Spinal cord (tissue), 9 donors: ENCODE measurements at regions not wholly inside any gene's neighbourhood (a gene's known extent, or its start where the extent isn't known, plus 50 kb on each side); places are given as distances from the start of the nearest gene placed in this dataset.

Source experiments
- DNase-seq, 6 donors: peaks; one replicate each; pipeline versions ENCODE4 v3.0.0 to v3.0.0-alpha.2; 2013 to 2015; ENCODE audit warnings: low spot score in 6 of 6, low read depth in 4 of 6
- H3K27ac ChIP-seq: one replicate; pipeline ENCODE4 v1.5.1; 2013; ENCODE audit warnings: low read depth, low read length, control low read depth
- H3K27me3 ChIP-seq: one replicate; pipeline ENCODE4 v1.6.1; 2013; ENCODE audit warnings: low read length; ENCODE audit not compliant: control insufficient read depth, insufficient read depth
- H3K36me3 ChIP-seq: one replicate; pipeline ENCODE4 v1.6.1; 2013; ENCODE audit warnings: low read length; ENCODE audit not compliant: control insufficient read depth, insufficient read depth
- H3K4me1 ChIP-seq: one replicate; pipeline ENCODE4 v1.6.1; 2013; ENCODE audit warnings: low read length; ENCODE audit not compliant: control insufficient read depth, insufficient read depth
- H3K4me3 ChIP-seq: one replicate; pipeline ENCODE4 v1.5.1; 2013; ENCODE audit warnings: low read depth, low read length, control low read depth
- H3K9me3 ChIP-seq: one replicate; pipeline ENCODE4 v1.6.1; 2013; ENCODE audit warnings: low read length; ENCODE audit not compliant: control insufficient read depth, insufficient read depth
- WGBS: methylation state at CpG from one replicate; pipeline ENCODE4 v1.1.5; 2013; ENCODE audit warnings: missing lambda C conversion rate; ENCODE audit not compliant: insufficient coverage; 5-methylcytosine and 5-hydroxymethylcytosine counted together
- donor health status: healthy.

GRCh38 chr18:22846697-22847096, 86.4 kb upstream of the RBBP8 start:
- Histone ChIP-seq H3K9me3 (no peaks in the 10 kb centered on the region), H3K4me3 (no peak overlapping the region), H3K27me3 (no peaks in the 10 kb centered on the region), H3K4me1 (no peaks in the 10 kb centered on the region), H3K27ac (no peak overlapping the region), H3K36me3 (no peaks in the 10 kb centered on the region)
- DNase-seq: no peak

GRCh38 chr18:22847392-22847791, 85.7 kb upstream of the RBBP8 start:
- Histone ChIP-seq H3K27me3 (no peaks in the 10 kb centered on the region), H3K27ac (no peak overlapping the region), H3K36me3 (no peaks in the 10 kb centered on the region), H3K4me3 (no peak overlapping the region), H3K9me3 (no peaks in the 10 kb centered on the region), H3K4me1 (no peaks in the 10 kb centered on the region)
- DNase-seq: no peak

- no CpG with 5 or more reads among the region's 1 CpG for WGBS
- Histone ChIP-seq H3K36me3 (no peaks in the 10 kb centered on the region), H3K27ac (no peak overlapping the region), H3K4me3 (no peak overlapping the region), H3K27me3 (no peaks in the 10 kb centered on the region), H3K4me1 (no peaks in the 10 kb centered on the region), H3K9me3 (no peaks in the 10 kb centered on the region)
- DNase-seq: no peak
These were observed 85.2 kb upstream of the RBBP8 start for GRCh38 chr18:22847867-22848451.

- H3K27me3 ChIP-seq: no peaks in the 10 kb centered on the region
- no peaks in the 10 kb centered on the region for H3K4me1 ChIP-seq
- H3K27ac ChIP-seq: no peak overlapping the region
- no peak overlapping the region for H3K4me3 ChIP-seq
- H3K9me3 ChIP-seq: no peaks in the 10 kb centered on the region
- WGBS: no CpG with 5 or more reads among the region's 1 CpG
- DNase-seq: no peak
- no peaks in the 10 kb centered on the region for H3K36me3 ChIP-seq
These were observed 84.5 kb upstream of the RBBP8 start for GRCh38 chr18:22848615-22849014.

- Histone ChIP-seq H3K27me3 (no peaks in the 10 kb centered on the region), H3K27ac (no peak overlapping the region), H3K36me3 (no peaks in the 10 kb centered on the region), H3K9me3 (no peaks in the 10 kb centered on the region), H3K4me3 (no peak overlapping the region), H3K4me1 (no peaks in the 10 kb centered on the region)
- no peak for DNase-seq
- WGBS: 33% methylated on average over 1 of the region's 2 CpGs
These were observed 76.3 kb upstream of the RBBP8 start for GRCh38 chr18:22856870-22857269.

- no peaks in the 10 kb centered on the region for H3K36me3 ChIP-seq
- H3K4me3 ChIP-seq: no peak overlapping the region
- DNase-seq: no peak
- no peaks in the 10 kb centered on the region for H3K4me1 ChIP-seq
- no CpG with 5 or more reads among the region's 1 CpG for WGBS
- H3K27me3 ChIP-seq: no peaks in the 10 kb centered on the region
- H3K9me3 ChIP-seq: no peaks in the 10 kb centered on the region
- no peak overlapping the region for H3K27ac ChIP-seq
These were observed 75.0 kb upstream of the RBBP8 start for GRCh38 chr18:22858121-22858520.

GRCh38 chr18:22860807-22861206, 72.3 kb upstream of the RBBP8 start:
- H3K36me3 ChIP-seq: no peaks in the 10 kb centered on the region
- no peak overlapping the region for H3K27ac ChIP-seq
- no peaks in the 10 kb centered on the region for H3K4me1 ChIP-seq
- no peaks in the 10 kb centered on the region for H3K27me3 ChIP-seq
- H3K9me3 ChIP-seq: no peaks in the 10 kb centered on the region
- WGBS: no CpG with 5 or more reads among the region's 3 CpGs
- no peak overlapping the region for H3K4me3 ChIP-seq
- no peak for DNase-seq

- H3K4me3 ChIP-seq: no peak overlapping the region
- DNase-seq: no peak
- no peaks in the 10 kb centered on the region for H3K9me3 ChIP-seq
- H3K27me3 ChIP-seq: no peaks in the 10 kb centered on the region
- no peaks in the 10 kb centered on the region for H3K36me3 ChIP-seq
- WGBS: 70% methylated on average over 2 of the region's 7 CpGs
- H3K27ac ChIP-seq: no peak overlapping the region
- H3K4me1 ChIP-seq: no peaks in the 10 kb centered on the region
These were observed 67.6 kb upstream of the RBBP8 start for GRCh38 chr18:22865354-22866116.

- WGBS: 64% methylated on average over 1 of the region's 1 CpG
- H3K4me1 ChIP-seq: no peaks in the 10 kb centered on the region
- no peak overlapping the region for H3K27ac ChIP-seq
These were observed 64.3 kb upstream of the RBBP8 start for GRCh38 chr18:22868831-22869230.

GRCh38 chr18:22871809-22872525, 61.2 kb upstream of the RBBP8 start:
- Histone ChIP-seq H3K27ac (no peak overlapping the region), H3K4me1 (no peaks in the 10 kb centered on the region), H3K36me3 (no peaks in the 10 kb centered on the region), H3K4me3 (no peak overlapping the region), H3K9me3 (no peaks in the 10 kb centered on the region), H3K27me3 (no peaks in the 10 kb centered on the region)
- WGBS: no CpG with 5 or more reads among the region's 1 CpG
- no peak for DNase-seq

More at GRCh38 chr18:22868831-22869230, 64.3 kb upstream of the RBBP8 start:
- no peaks in the 10 kb centered on the region for H3K27me3 ChIP-seq
- H3K9me3 ChIP-seq: no peaks in the 10 kb centered on the region
- peak in 1 of 6 donors; percentile 2 for DNase-seq
- no peak overlapping the region for H3K4me3 ChIP-seq
- H3K36me3 ChIP-seq: no peaks in the 10 kb centered on the region
